Stimulated activated CD4-positive, alpha-beta T cell treated with anti-CD3 and anti-CD28 coated beads, Interleukin-15, amount 100 ng/mL, for 1 hour (primary cell): ENCODE measurements at regions not wholly inside any gene's neighbourhood (a gene's known extent, or its start where the extent isn't known, plus 50 kb on each side); places are given as distances from the start of the nearest gene placed in this dataset.
"Not testable (repeated sequence)": the region's sequence is repeated elsewhere in the genome, so short reads cannot be mapped to it uniquely, and the experiment has no call there.

ENCODE experiments used
- DNase-seq, 2 donors: peaks; one replicate each; pipeline ENCODE4 v3.0.0-alpha.2; 2020; ENCODE audit warnings: low read depth in 1 of 2, low spot score in 1 of 2

GRCh38 chr18:11512096-11513025 lies 97.0 kb upstream of the SLC35G4 start:
- no peak for DNase-seq

- no peak for DNase-seq
Observed at GRCh38 chr18:11511434-11512095, 97.8 kb upstream of the SLC35G4 start.

GRCh38 chr18:11506856-11507255 lies 102.5 kb upstream of the SLC35G4 start:
- DNase-seq = no peak

- DNase-seq = no peak
Observed at GRCh38 chr18:11505993-11506392, 103.4 kb upstream of the SLC35G4 start.

GRCh38 chr18:11504962-11505361 lies 104.4 kb upstream of the SLC35G4 start:
- DNase-seq = no peak

- no peak for DNase-seq
Observed at GRCh38 chr18:11502368-11502767, 107.0 kb upstream of the SLC35G4 start.

- DNase-seq = no peak
Observed at GRCh38 chr18:11501352-11501751, 108.0 kb upstream of the SLC35G4 start.

- no peak for DNase-seq
Observed at GRCh38 chr18:11500153-11501122, 109.0 kb upstream of the SLC35G4 start.

- no peak for DNase-seq
Observed at GRCh38 chr18:11498821-11499220, 110.6 kb upstream of the SLC35G4 start.

- DNase-seq = no peak
Observed at GRCh38 chr18:11497585-11497984, 111.8 kb upstream of the SLC35G4 start.

- DNase-seq = no peak
Observed at GRCh38 chr18:11496526-11497172, 112.7 kb upstream of the SLC35G4 start.

- no peak for DNase-seq
Observed at GRCh38 chr18:11495441-11495840, 114.0 kb upstream of the SLC35G4 start.

GRCh38 chr18:11494107-11494506 lies 115.3 kb upstream of the SLC35G4 start:
- no peak for DNase-seq

- no peak for DNase-seq
Observed at GRCh38 chr18:11489266-11489899, 120.0 kb upstream of the SLC35G4 start.

GRCh38 chr18:11488175-11488574 lies 121.2 kb upstream of the SLC35G4 start:
- no peak for DNase-seq

GRCh38 chr18:11487390-11487789 lies 122.0 kb upstream of the SLC35G4 start:
- no peak for DNase-seq

GRCh38 chr18:11482271-11482670 lies 127.1 kb upstream of the SLC35G4 start:
- no peak for DNase-seq

- no peak for DNase-seq
Observed at GRCh38 chr18:11480692-11481091, 128.7 kb upstream of the SLC35G4 start.

GRCh38 chr18:11479031-11479430 lies 130.4 kb upstream of the SLC35G4 start:
- not testable (repeated sequence) for DNase-seq

- no peak for DNase-seq
Observed at GRCh38 chr18:11470941-11471340, 138.5 kb upstream of the SLC35G4 start.
